Calu3 (cell line): ENCODE measurements at regions not wholly inside any gene's neighbourhood (a gene's known extent, or its start where the extent isn't known, plus 50 kb on each side); places are given as distances from the start of the nearest gene placed in this dataset.

Experiments used
- BruUV-seq: library from RNA; stranded (reverse); fragments of 400-500 nt; replicated peaks from 2 replicates; lab custom pipeline; 2021; lab: Mats Ljungman, UMichigan
- CTCF ChIA-PET: fragments of 300-600 bp; sonication (Branson Sonifier 250); formaldehyde crosslinking; loops from one replicate; lab custom pipeline; 2022; ENCODE audit warnings: antibody characterized with exemption; lab: Charles Lee
- DNase-seq: peaks from one replicate; pipeline ENCODE4 v3.0.0; 2022
- H3K27ac Mint-ChIP-seq: one replicate; pipeline ENCODE4 v1.8.0; 2022; ENCODE audit warnings: mixed read lengths; ENCODE audit not compliant: unreplicated experiment
- H3K27me3 Mint-ChIP-seq: one replicate; pipeline ENCODE4 v1.8.0; 2022; ENCODE audit warnings: mixed read lengths; ENCODE audit not compliant: unreplicated experiment
- H3K36me3 Mint-ChIP-seq: one replicate; pipeline ENCODE4 v1.8.0; 2022; ENCODE audit warnings: mild to moderate bottlenecking, moderate library complexity, mixed read lengths; ENCODE audit not compliant: insufficient read depth, unreplicated experiment
- H3K4me1 Mint-ChIP-seq: one replicate; pipeline ENCODE4 v1.8.0; 2022; ENCODE audit warnings: mild to moderate bottlenecking, low read depth, mixed read lengths; ENCODE audit not compliant: unreplicated experiment
- H3K4me3 Mint-ChIP-seq: one replicate; pipeline ENCODE4 v1.8.0; 2022; ENCODE audit warnings: mild to moderate bottlenecking, low read depth, moderate library complexity, mixed read lengths; ENCODE audit not compliant: unreplicated experiment
- H3K9me3 Mint-ChIP-seq: one replicate; pipeline ENCODE4 v1.8.0; 2022; ENCODE audit warnings: low read depth, mixed read lengths; ENCODE audit not compliant: unreplicated experiment
- CTCF ChIP-seq: fragments of 200-600 bp; IDR thresholded peaks from one replicate; pipeline ENCODE4 v1.8.0; 2022; ENCODE audit warnings: antibody characterized with exemption; ENCODE audit not compliant: unreplicated experiment
- intact Hi-C: fragments of 100-400 bp; cut with micrococcal nuclease; formaldehyde crosslinking; loops from one replicate; pipeline ENCODE4 v1.10.0; 2022; ENCODE audit not compliant: unreplicated experiment

- CTCF ChIA-PET, result interaction anchor here (0.7 kb wide), 1 partner anchor 15 kb away, joined by 4 read pairs; no protein-coding TSS in a partner anchor
- Mint-ChIP-seq H3K27ac (no peak overlapping the region), H3K4me3 (no peak overlapping the region), H3K4me1 (no peaks in the 10 kb centered on the region), H3K36me3 (no peaks in the 10 kb centered on the region), H3K9me3 (peaks cover 2% of the 10 kb centered on the region), H3K27me3 (peaks cover 69% of the 10 kb centered on the region)
- DNase-seq, result no peak
- no peak for TF ChIP-seq CTCF
- BruUV-seq, result no TSS peak
- intact Hi-C loops, result no loop called here
Measured at GRCh38 chr20:61134296-61135030, 117.6 kb upstream of the CDH4 start.

- Mint-ChIP-seq H3K4me1 (no peaks in the 10 kb centered on the region), H3K27ac (no peak overlapping the region), H3K4me3 (no peak overlapping the region), H3K9me3 (peaks cover 2% of the 10 kb centered on the region), H3K36me3 (no peaks in the 10 kb centered on the region), H3K27me3 (peaks cover 68% of the 10 kb centered on the region)
- CTCF ChIA-PET, result interaction anchor here (1.9 kb wide), 1 partner anchor 10 kb away, joined by 5 read pairs; no protein-coding TSS in a partner anchor
- no peak for DNase-seq
- no peak for TF ChIP-seq CTCF
- BruUV-seq, result no TSS peak
- intact Hi-C loops, result no loop called here
Measured at GRCh38 chr20:61135266-61135665, 116.8 kb upstream of the CDH4 start.

- no peak overlapping the region for H3K27ac Mint-ChIP-seq
- H3K27me3 Mint-ChIP-seq, result peaks cover 61% of the 10 kb centered on the region
- no TSS peak for BruUV-seq
- no peak for TF ChIP-seq CTCF
- no peaks in the 10 kb centered on the region for H3K4me1 Mint-ChIP-seq
- H3K4me3 Mint-ChIP-seq, result no peak overlapping the region
- intact Hi-C loops, result no loop called here
- H3K36me3 Mint-ChIP-seq, result no peaks in the 10 kb centered on the region
- no peak for DNase-seq
- CTCF ChIA-PET, result interaction anchor here (1.9 kb wide), 1 partner anchor 10 kb away, joined by 5 read pairs; no protein-coding TSS in a partner anchor
- H3K9me3 Mint-ChIP-seq, result peaks cover 2% of the 10 kb centered on the region
Measured at GRCh38 chr20:61135968-61136367, 116.1 kb upstream of the CDH4 start.

GRCh38 chr20:61138566-61138965 is 113.5 kb upstream of the CDH4 start:
- BruUV-seq, result no TSS peak
- H3K27me3 Mint-ChIP-seq, result peaks cover 39% of the 10 kb centered on the region
- CTCF ChIA-PET, result interaction anchor here (0.6 kb wide), 1 partner anchor 84 kb away, joined by 11 read pairs; no protein-coding TSS in a partner anchor
- no peak for DNase-seq
- peaks cover 3% of the 10 kb centered on the region for H3K9me3 Mint-ChIP-seq
- H3K4me3 Mint-ChIP-seq, result no peak overlapping the region
- intact Hi-C loops, result no loop called here
- no peaks in the 10 kb centered on the region for H3K36me3 Mint-ChIP-seq
- H3K4me1 Mint-ChIP-seq, result no peaks in the 10 kb centered on the region
- TF ChIP-seq CTCF, result no peak
- no peak overlapping the region for H3K27ac Mint-ChIP-seq
